ENCODE measurements at regions not wholly inside any gene's neighbourhood (a gene's known extent, or its start where the extent isn't known, plus 50 kb on each side); places are given as distances from the start of the nearest gene placed in this dataset.

GRCh38 chr4:33323393-33323792, 2603.2 kb downstream of the PCDH7 start:
- TF ChIP-seq CTCF (IDR thresholded peaks at IDR 0.05) (no peak), EP300 (IDR thresholded peaks at IDR 0.05) (no peak), POLR2A (IDR thresholded peaks at IDR 0.05; ENCODE audit: low read depth) (no peak), POLR2AphosphoS5 (IDR thresholded peaks at IDR 0.05) (no peak)
